Motor neuron (in vitro differentiated cells): ENCODE measurements at regions not wholly inside any gene's neighbourhood (a gene's known extent, or its start where the extent isn't known, plus 50 kb on each side); places are given as distances from the start of the nearest gene placed in this dataset.
"Not testable (repeated sequence)": the region's sequence is repeated elsewhere in the genome, so short reads cannot be mapped to it uniquely, and the experiment has no call there.

Experiments
- ATAC-seq, 8 experiments: fragments of 200-7000 bp; cut with Tn5 transposase; replicated peaks in 6 of 8; 2 replicates each; pipeline ENCODE4 v1.8.0; 2021; ENCODE audit warnings: mild to moderate bottlenecking in 8 of 8, moderate library complexity in 8 of 8
- H3K27ac ChIP-seq, 2 donors: fragments of 250-450 bp; sonication (Bioruptor Pico); 2 replicates each; pipeline ENCODE4 v1.9.0; 2021; ENCODE audit warnings: antibody characterized with exemption in 2 of 2, mild to moderate bottlenecking in 2 of 2, moderate library complexity in 1 of 2
- H3K4me1 ChIP-seq, 2 donors: fragments of 250-450 bp; sonication (Bioruptor Pico); replicated peaks in 1 of 2; 2 replicates each; pipeline ENCODE4 v1.6.1; 2021; ENCODE audit warnings: antibody characterized with exemption in 2 of 2, mild to moderate bottlenecking in 2 of 2, moderate library complexity in 1 of 2
- H3K4me3 ChIP-seq, 5 donors: fragments of 250-450 bp; sonication (Bioruptor Pico); 2 replicates each; pipeline ENCODE4 v1.9.0; 2021; ENCODE audit warnings: antibody characterized with exemption in 5 of 5, mild to moderate bottlenecking in 5 of 5, moderate library complexity in 4 of 5
- WGBS, 10 experiments: fragments of 450-650 bp; shearing (Covaris generic); methylation state at CpG; one replicate each; pipeline ENCODE4 v1.0.0; 2022; 5-methylcytosine and 5-hydroxymethylcytosine counted together
- in situ Hi-C, 9 experiments: fragments of 400-800 bp; cut with MboI; loops; one replicate each; pipeline ENCODE4 v1.15.0; 2021; ENCODE audit warnings: low sequenced_read_pairs in 9 of 9, low pct_unique_long_range_greater_than_20kb in 2 of 9; ENCODE audit not compliant: unreplicated experiment in 9 of 9

- in situ Hi-C loops, result no loop called here
- WGBS, 10 experiments, result 0 to 90% (median 65%) methylated on average over 1 to 2 of the region's 2 CpGs; no CpG with 5 or more reads in 2 of the 10 experiments
- ATAC-seq, result peak in 3 of 8 experiments; percentile 76 to 90 (median 85)
Observed at GRCh38 chr4:151850791-151851213, 90.0 kb upstream of the GATB start.

GRCh38 chr4:151845551-151845950 is 84.7 kb upstream of the GATB start:
- H3K27ac ChIP-seq, H3K4me3 ChIP-seq, in situ Hi-C loops, H3K4me1 ChIP-seq, ATAC-seq: not testable (repeated sequence)
- 45 to 100% (median 88%) methylated on average over 1 to 3 of the region's 3 CpGs; no CpG with 5 or more reads in 3 of the 10 experiments for WGBS, 10 experiments

More at GRCh38 chr4:151850791-151851213, 90.0 kb upstream of the GATB start:
- H3K4me3 ChIP-seq, result no peak overlapping the region
- H3K27ac ChIP-seq, result no peak overlapping the region
- H3K4me1 ChIP-seq, result no peaks in the 10 kb centered on the region

- 20 to 78% (median 67%) methylated on average over 1 to 3 of the region's 4 CpGs; no CpG with 5 or more reads in 6 of the 10 experiments for WGBS, 10 experiments
- H3K4me1 ChIP-seq, result no peaks in the 10 kb centered on the region
- ATAC-seq, result no peak
- no peak overlapping the region for H3K4me3 ChIP-seq
- in situ Hi-C loops, result no loop called here
- no peak overlapping the region for H3K27ac ChIP-seq
Observed at GRCh38 chr4:151842430-151843079, 81.7 kb upstream of the GATB start.

- WGBS, 10 experiments, result 40 to 100% (median 75%) methylated on average over 1 to 10 of the region's 10 CpGs; no CpG with 5 or more reads in 1 of the 10 experiments
Observed at GRCh38 chr4:151841107-151841506, 80.3 kb upstream of the GATB start.

GRCh38 chr4:151835467-151835866 is 74.7 kb upstream of the GATB start:
- Histone ChIP-seq H3K27ac (no peak overlapping the region), H3K4me1 (peaks cover 7 to 11% of the 10 kb centered on the region in 2 donors), H3K4me3 (no peak overlapping the region)
- WGBS, 10 experiments, result 13 to 100% (median 88%) methylated on average over 1 to 2 of the region's 2 CpGs; no CpG with 5 or more reads in 4 of the 10 experiments
- peak in 2 of 8 experiments; percentile 37 to 86 for ATAC-seq
- in situ Hi-C loops, result no loop called here

More at GRCh38 chr4:151841107-151841506, 80.3 kb upstream of the GATB start:
- in situ Hi-C loops, result no loop called here
- no peak overlapping the region for H3K27ac ChIP-seq
- no peak for ATAC-seq
- no peaks in the 10 kb centered on the region for H3K4me1 ChIP-seq
- no peak overlapping the region for H3K4me3 ChIP-seq

GRCh38 chr4:151833174-151833573 is 72.4 kb upstream of the GATB start:
- H3K4me1 ChIP-seq, result peaks cover 11 to 18% of the 10 kb centered on the region in 2 donors
- no peak overlapping the region for H3K4me3 ChIP-seq
- no peak overlapping the region for H3K27ac ChIP-seq
- peak in 1 of 8 experiments; percentile 26 for ATAC-seq
- in situ Hi-C loops, result no loop called here

GRCh38 chr4:151831526-151831925 is 70.7 kb upstream of the GATB start:
- WGBS, 10 experiments, result 43 to 100% (median 60%) methylated on average over 1 of the region's 1 CpG; no CpG with 5 or more reads in 1 of the 10 experiments
- in situ Hi-C loops, result no loop called here
- no peak overlapping the region for H3K4me3 ChIP-seq
- no peak for ATAC-seq
- H3K4me1 ChIP-seq, result peaks cover 11 to 18% of the 10 kb centered on the region in 2 donors
- no peak overlapping the region for H3K27ac ChIP-seq

- H3K4me1 ChIP-seq, result peaks cover 11 to 18% of the 10 kb centered on the region in 2 donors
- WGBS, 10 experiments, result 40 to 100% (median 79%) methylated on average over 1 to 3 of the region's 3 CpGs; no CpG with 5 or more reads in 2 of the 10 experiments
- H3K27ac ChIP-seq, result no peak overlapping the region
- no peak overlapping the region for H3K4me3 ChIP-seq
- no peak for ATAC-seq
- in situ Hi-C loops, result no loop called here
Observed at GRCh38 chr4:151830168-151830567, 69.4 kb upstream of the GATB start.

- ATAC-seq, result peak in 3 of 8 experiments; percentile 62 to 100 (median 94)
- 0 to 100% (median 82%) methylated on average over 1 to 5 of the region's 6 CpGs for WGBS, 10 experiments
- Histone ChIP-seq H3K4me1 (peaks cover 11 to 18% of the 10 kb centered on the region in 2 donors), H3K4me3 (no peak overlapping the region), H3K27ac (no peak overlapping the region)
- in situ Hi-C loops, result no loop called here
Observed at GRCh38 chr4:151829309-151829708, 68.5 kb upstream of the GATB start.

GRCh38 chr4:151824656-151825055 is 63.8 kb upstream of the GATB start:
- in situ Hi-C loops, result no loop called here
- no peak overlapping the region for H3K27ac ChIP-seq
- 6 to 94% (median 68%) methylated on average over 1 to 4 of the region's 4 CpGs for WGBS, 10 experiments

GRCh38 chr4:151822331-151822730 is 61.5 kb upstream of the GATB start:
- no peak overlapping the region for H3K4me3 ChIP-seq
- no peaks in the 10 kb centered on the region for H3K4me1 ChIP-seq
- H3K27ac ChIP-seq, result no peak overlapping the region
- in situ Hi-C loops, result no loop called here
- ATAC-seq, result no peak

More at GRCh38 chr4:151824656-151825055, 63.8 kb upstream of the GATB start:
- H3K4me3 ChIP-seq, result no peak overlapping the region
- no peak for ATAC-seq
- peaks cover 0 to 11% of the 10 kb centered on the region in 2 donors for H3K4me1 ChIP-seq

- Histone ChIP-seq H3K27ac (no peak overlapping the region), H3K4me3 (no peak overlapping the region), H3K4me1 (no peaks in the 10 kb centered on the region)
- ATAC-seq, result no peak
- WGBS, 10 experiments, result 33 to 100% (median 85%) methylated on average over 1 to 3 of the region's 3 CpGs
- in situ Hi-C loops, result no loop called here
Observed at GRCh38 chr4:151820004-151820403, 59.2 kb upstream of the GATB start.

- ATAC-seq, result no peak
- H3K4me1 ChIP-seq, result peaks cover 0 to 28% of the 10 kb centered on the region in 2 donors
- in situ Hi-C loops, result no loop called here
- H3K4me3 ChIP-seq, result no peak overlapping the region
- H3K27ac ChIP-seq, result no peak overlapping the region
Observed at GRCh38 chr4:151811403-151811802, 50.6 kb upstream of the GATB start.
